Activated CD4-positive, alpha-beta memory T cell treated with anti-CD3 and anti-CD28 coated beads for 36 hours (primary cell): ENCODE measurements at regions not wholly inside any gene's neighbourhood (a gene's known extent, or its start where the extent isn't known, plus 50 kb on each side); places are given as distances from the start of the nearest gene placed in this dataset.
"Not testable (repeated sequence)": the region's sequence is repeated elsewhere in the genome, so short reads cannot be mapped to it uniquely, and the experiment has no call there.

ENCODE experiments used
- CTCF ChIA-PET: fragments of 350-600 bp; sonication (Branson Sonifier 250); formaldehyde crosslinking; loops from one replicate; lab custom pipeline; 2021; ENCODE audit warnings: antibody characterized with exemption, inconsistent platforms; lab: Charles Lee
- POLR2A ChIA-PET: fragments of 350-600 bp; sonication (Branson Sonifier 250); formaldehyde crosslinking; loops from one replicate; lab custom pipeline; 2021; ENCODE audit warnings: antibody characterized with exemption; lab: Charles Lee
- DNase-seq: peaks from one replicate; pipeline ENCODE4 v3.0.0-alpha.2; 2020
- H3K27ac Mint-ChIP-seq: one replicate; pipeline ENCODE4 v1.8.0; 2021; ENCODE audit warnings: mixed read lengths
- H3K27me3 Mint-ChIP-seq: one replicate; pipeline ENCODE4 v1.8.0; 2021; ENCODE audit warnings: mixed read lengths
- H3K36me3 Mint-ChIP-seq: one replicate; pipeline ENCODE4 v1.8.0; 2021; ENCODE audit warnings: mixed read lengths
- H3K4me1 Mint-ChIP-seq: one replicate; pipeline ENCODE4 v1.8.0; 2021; ENCODE audit warnings: low read depth, mixed read lengths
- H3K4me3 Mint-ChIP-seq: one replicate; pipeline ENCODE4 v1.8.0; 2021; ENCODE audit warnings: mild to moderate bottlenecking, mixed read lengths
- H3K9me3 Mint-ChIP-seq: one replicate; pipeline ENCODE4 v1.8.0; 2021; ENCODE audit warnings: mixed read lengths
- intact Hi-C: fragments of 100-400 bp; cut with micrococcal nuclease; formaldehyde crosslinking; loops from one replicate; pipeline ENCODE4 v1.15.1; 2023

DNA sequence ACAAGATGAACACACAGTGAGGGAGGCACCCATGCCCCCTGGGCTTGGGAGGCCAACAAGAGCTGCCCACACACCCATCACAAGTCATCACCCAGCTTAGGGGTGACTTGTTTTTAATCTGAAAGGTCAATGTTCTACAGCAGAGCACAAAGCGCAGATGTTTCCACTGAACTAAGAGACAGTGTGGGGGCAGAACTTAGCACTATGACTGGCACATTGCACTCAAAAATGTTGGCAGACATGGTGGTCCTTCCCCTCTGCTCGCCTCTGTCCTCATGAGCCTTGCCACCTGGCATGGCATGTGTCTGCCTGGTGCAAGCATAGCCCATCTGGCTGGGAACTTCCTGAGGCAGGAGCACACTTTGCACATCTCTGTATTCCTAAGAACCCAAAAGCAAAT, 81.4 kb upstream of the ZNF98 start:
- Mint-ChIP-seq H3K4me1 (no peaks in the 10 kb centered on the region), H3K36me3 (no peaks in the 10 kb centered on the region), H3K4me3 (no peak overlapping the region), H3K27me3 (no peaks in the 10 kb centered on the region), H3K27ac (no peak overlapping the region), H3K9me3 (peaks cover 52% of the 10 kb centered on the region)
- DNase-seq = no peak
- intact Hi-C loops = no loop called here
- ChIA-PET POLR2A (no interaction called here), CTCF (no interaction called here)

DNA sequence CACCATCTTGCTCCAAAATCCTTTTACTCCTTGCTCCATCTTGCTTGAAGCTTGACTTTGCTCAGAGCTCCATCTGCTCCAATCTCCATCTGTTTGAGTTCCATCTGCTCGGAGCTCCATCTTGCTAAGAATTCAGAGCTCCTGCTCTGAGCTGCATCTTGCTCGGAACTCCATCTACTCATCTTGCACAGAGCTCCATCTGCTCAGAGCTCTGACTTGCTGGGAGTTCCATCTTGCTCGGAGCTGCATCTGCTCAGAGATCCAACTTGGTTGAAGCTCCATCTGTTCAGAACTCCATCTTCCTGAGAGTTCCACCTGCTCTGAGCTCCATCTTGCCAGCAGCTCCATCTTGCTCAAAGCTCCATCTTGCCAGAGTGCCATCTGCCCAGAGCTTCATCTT, 80.6 kb upstream of the ZNF98 start:
- Mint-ChIP-seq H3K4me3 (no peak overlapping the region), H3K4me1 (no peaks in the 10 kb centered on the region)
- CTCF ChIA-PET = no interaction called here

GRCh38 chr19:22498831-22499430, 76.8 kb upstream of the ZNF98 start:
- H3K27ac Mint-ChIP-seq, CTCF ChIA-PET, H3K27me3 Mint-ChIP-seq, H3K4me3 Mint-ChIP-seq, intact Hi-C loops, H3K4me1 Mint-ChIP-seq, H3K36me3 Mint-ChIP-seq, POLR2A ChIA-PET, DNase-seq: not testable (repeated sequence)
- H3K9me3 Mint-ChIP-seq = peaks cover 72% of the 10 kb centered on the region

More for the DNA sequence above, 80.6 kb upstream of the ZNF98 start:
- Mint-ChIP-seq H3K36me3 (no peaks in the 10 kb centered on the region), H3K27ac (no peak overlapping the region), H3K9me3 (peaks cover 57% of the 10 kb centered on the region), H3K27me3 (no peaks in the 10 kb centered on the region)
- POLR2A ChIA-PET = no interaction called here
- intact Hi-C loops = no loop called here
- no peak for DNase-seq

- Mint-ChIP-seq H3K4me3 (no peak overlapping the region), H3K27ac (no peak overlapping the region), H3K36me3 (no peaks in the 10 kb centered on the region), H3K4me1 (no peaks in the 10 kb centered on the region), H3K27me3 (no peaks in the 10 kb centered on the region), H3K9me3 (peaks cover 71% of the 10 kb centered on the region)
- intact Hi-C loops = no loop called here
- CTCF ChIA-PET = no interaction called here
- POLR2A ChIA-PET = no interaction called here
- DNase-seq = no peak
Measured at GRCh38 chr19:22491746-22492145, 69.6 kb upstream of the ZNF98 start.

DNA sequence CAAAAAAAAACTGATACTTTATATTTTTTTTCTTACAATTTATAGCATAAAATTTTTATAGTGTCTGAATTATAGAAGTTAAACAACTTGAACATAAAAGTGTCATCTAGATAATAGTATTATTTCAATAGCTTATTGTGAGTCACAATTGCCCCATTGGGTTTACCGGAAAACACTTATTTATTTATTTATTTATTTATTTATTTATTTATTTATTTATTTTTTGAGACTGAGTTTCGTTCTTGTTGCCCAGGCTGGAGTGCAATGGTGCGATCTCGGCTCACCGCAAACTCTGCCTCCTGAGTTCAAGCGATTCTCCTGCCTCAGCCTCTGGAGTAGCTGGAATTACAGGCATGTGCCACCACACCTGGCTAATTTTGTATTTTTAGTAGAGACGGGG, 61.4 kb upstream of the ZNF98 start:
- H3K27me3 Mint-ChIP-seq, H3K4me3 Mint-ChIP-seq, H3K36me3 Mint-ChIP-seq, POLR2A ChIA-PET, H3K4me1 Mint-ChIP-seq, CTCF ChIA-PET, DNase-seq, H3K27ac Mint-ChIP-seq, intact Hi-C loops: not testable (repeated sequence)
- H3K9me3 Mint-ChIP-seq = peaks cover 64% of the 10 kb centered on the region

DNA sequence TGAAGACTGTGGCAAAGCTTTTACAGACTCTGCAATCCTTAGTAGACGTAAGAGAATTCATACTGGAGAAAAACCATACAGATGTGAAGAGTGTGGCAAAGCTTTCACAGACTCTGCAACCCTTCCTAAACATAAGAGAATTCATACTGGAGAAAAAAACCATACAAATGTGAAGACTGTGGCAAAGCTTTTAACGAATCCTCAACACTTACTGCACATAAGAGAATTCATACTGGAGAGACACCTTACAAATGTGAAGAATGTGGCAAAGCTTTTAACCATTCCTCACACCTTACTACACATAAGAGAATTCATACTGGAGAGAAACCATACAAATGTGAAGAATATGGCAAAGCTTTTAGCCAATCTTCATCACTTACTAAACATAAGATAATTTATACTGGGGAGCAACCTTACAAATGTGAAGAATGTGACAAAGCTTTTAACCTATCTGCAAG, 50.1 kb upstream of the ZNF98 start:
- Mint-ChIP-seq H3K27ac (no peak overlapping the region), H3K27me3 (no peaks in the 10 kb centered on the region), H3K4me3 (no peak overlapping the region), H3K4me1 (no peaks in the 10 kb centered on the region), H3K36me3 (peaks cover 29% of the 10 kb centered on the region), H3K9me3 (peaks cover 69% of the 10 kb centered on the region)
- DNase-seq = no peak
- intact Hi-C loops = no loop called here
- ChIA-PET POLR2A (no interaction called here), CTCF (no interaction called here)
